Heart left ventricle (tissue), 13 donors: ENCODE measurements at regions not wholly inside any gene's neighbourhood (a gene's known extent, or its start where the extent isn't known, plus 50 kb on each side); places are given as distances from the start of the nearest gene placed in this dataset.

Source experiments
- POLR2A ChIP-seq, 2 donors: fragments of 450-650 bp; IDR thresholded peaks; one replicate each; pipeline ENCODE4 v1.6.1; 2017; ENCODE audit warnings: antibody characterized with exemption in 2 of 2, mild to moderate bottlenecking in 2 of 2, moderate library complexity in 2 of 2
- TF ChIP-seq, protein P1 (sequence below), 12 donors: fragments of 200-600 bp; sonication (generic) in 4 of 12; IDR thresholded peaks; one replicate each; pipeline versions ENCODE4 v1.5.0 to v1.8.0; 2018 to 2022; ENCODE audit warnings: antibody characterized with exemption in 12 of 12, mild to moderate bottlenecking in 5 of 12
- donor health status: ischemic (EF 13 %, LVEDD 7.1; RV severe dilation, severe dysfunction).
- donor health status: DM: no; HTN: yes; CAD: no.
- donor health status: DM: no; HTN: no; CAD: no.
- donor health status: ischemic (EF 25% LVEDD 6.9; RV normal size, moderate dysfunction).
- donor health status: ischemic (EF 25% LVEDD 5.7; RV mildly dilated, moderate dysfunction).
- donor health status: ischemic (EF 35%, LVEDD 5.7; RV mildly dilated, moderate dysfunction).
- donor health status: nonischemic (EF 11% LVEDD 7.7; RV severe dilation, severe dysfunction).
- donor health status: DM: yes; HTN: yes; CAD: no.
- donor health status: PGD.
- donor health status: ischemic (EF 29% LVEDD 5.4; RV normal size, mild dysfunction).
- donor health status: nonischemic (EF 23%, LVEDD 6.1; RV moderate dilation, normal function).

GRCh38 chr4:135368831-135369230 lies 1167.2 kb upstream of the PABPC4L start:
- TF ChIP-seq, protein P1, sequence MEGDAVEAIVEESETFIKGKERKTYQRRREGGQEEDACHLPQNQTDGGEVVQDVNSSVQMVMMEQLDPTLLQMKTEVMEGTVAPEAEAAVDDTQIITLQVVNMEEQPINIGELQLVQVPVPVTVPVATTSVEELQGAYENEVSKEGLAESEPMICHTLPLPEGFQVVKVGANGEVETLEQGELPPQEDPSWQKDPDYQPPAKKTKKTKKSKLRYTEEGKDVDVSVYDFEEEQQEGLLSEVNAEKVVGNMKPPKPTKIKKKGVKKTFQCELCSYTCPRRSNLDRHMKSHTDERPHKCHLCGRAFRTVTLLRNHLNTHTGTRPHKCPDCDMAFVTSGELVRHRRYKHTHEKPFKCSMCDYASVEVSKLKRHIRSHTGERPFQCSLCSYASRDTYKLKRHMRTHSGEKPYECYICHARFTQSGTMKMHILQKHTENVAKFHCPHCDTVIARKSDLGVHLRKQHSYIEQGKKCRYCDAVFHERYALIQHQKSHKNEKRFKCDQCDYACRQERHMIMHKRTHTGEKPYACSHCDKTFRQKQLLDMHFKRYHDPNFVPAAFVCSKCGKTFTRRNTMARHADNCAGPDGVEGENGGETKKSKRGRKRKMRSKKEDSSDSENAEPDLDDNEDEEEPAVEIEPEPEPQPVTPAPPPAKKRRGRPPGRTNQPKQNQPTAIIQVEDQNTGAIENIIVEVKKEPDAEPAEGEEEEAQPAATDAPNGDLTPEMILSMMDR (IDR thresholded peaks at IDR 0.05) = no peak
- TF ChIP-seq POLR2A (IDR thresholded peaks at IDR 0.05) = no peak
